SU-DHL-6 (cell line): ENCODE measurements at regions not wholly inside any gene's neighbourhood (a gene's known extent, or its start where the extent isn't known, plus 50 kb on each side); places are given as distances from the start of the nearest gene placed in this dataset.

ENCODE experiments used
- EZH2phosphoT487 ChIP-seq: fragments of 200-600 bp; sonication (generic), shearing (Covaris generic); conservative IDR thresholded peaks from 2 replicates; pipeline ENCODE4 v1.6.1; 2018; ENCODE audit warnings: mild to moderate bottlenecking, antibody characterized with exemption, low read length, moderate library complexity, mixed read lengths
- TF ChIP-seq, protein P1 (sequence below): fragments of 200-600 bp; sonication (generic); IDR thresholded peaks from one replicate; pipeline ENCODE4 v1.5.1; 2017; ENCODE audit warnings: antibody characterized with exemption, mild to moderate bottlenecking, low read length, moderate library complexity; ENCODE audit not compliant: insufficient read depth, poor library complexity, severe bottlenecking

GRCh38 chr11:80280737-80281136, 839.9 kb upstream of the TENM4 start:
- TF ChIP-seq, protein P1, sequence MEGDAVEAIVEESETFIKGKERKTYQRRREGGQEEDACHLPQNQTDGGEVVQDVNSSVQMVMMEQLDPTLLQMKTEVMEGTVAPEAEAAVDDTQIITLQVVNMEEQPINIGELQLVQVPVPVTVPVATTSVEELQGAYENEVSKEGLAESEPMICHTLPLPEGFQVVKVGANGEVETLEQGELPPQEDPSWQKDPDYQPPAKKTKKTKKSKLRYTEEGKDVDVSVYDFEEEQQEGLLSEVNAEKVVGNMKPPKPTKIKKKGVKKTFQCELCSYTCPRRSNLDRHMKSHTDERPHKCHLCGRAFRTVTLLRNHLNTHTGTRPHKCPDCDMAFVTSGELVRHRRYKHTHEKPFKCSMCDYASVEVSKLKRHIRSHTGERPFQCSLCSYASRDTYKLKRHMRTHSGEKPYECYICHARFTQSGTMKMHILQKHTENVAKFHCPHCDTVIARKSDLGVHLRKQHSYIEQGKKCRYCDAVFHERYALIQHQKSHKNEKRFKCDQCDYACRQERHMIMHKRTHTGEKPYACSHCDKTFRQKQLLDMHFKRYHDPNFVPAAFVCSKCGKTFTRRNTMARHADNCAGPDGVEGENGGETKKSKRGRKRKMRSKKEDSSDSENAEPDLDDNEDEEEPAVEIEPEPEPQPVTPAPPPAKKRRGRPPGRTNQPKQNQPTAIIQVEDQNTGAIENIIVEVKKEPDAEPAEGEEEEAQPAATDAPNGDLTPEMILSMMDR = no peak
- TF ChIP-seq EZH2phosphoT487 = no peak
